ENCODE measurements at regions not wholly inside any gene's neighbourhood (a gene's known extent, or its start where the extent isn't known, plus 50 kb on each side); places are given as distances from the start of the nearest gene placed in this dataset.

- no peak for TF ChIP-seq CTCF (IDR thresholded peaks at IDR 0.05; ENCODE audit: insufficient read depth, low read depth, low read length, missing control alignments)
- DNase-seq (ENCODE audit: low read depth), result no peak
Measured at GRCh38 chr2:234828382-234829073, 123.3 kb upstream of the SH3BP4 start.

GRCh38 chr2:234827096-234827860 lies 124.5 kb upstream of the SH3BP4 start:
- TF ChIP-seq CTCF (IDR thresholded peaks at IDR 0.05; ENCODE audit: insufficient read depth, low read depth, low read length, missing control alignments), result no peak

More at GRCh38 chr2:234828382-234829073, 123.3 kb upstream of the SH3BP4 start:
- H3K4me3 ChIP-seq (ENCODE audit: low read depth, low read length), result no peak overlapping the region

GRCh38 chr2:234826681-234827080 lies 125.1 kb upstream of the SH3BP4 start:
- TF ChIP-seq CTCF (IDR thresholded peaks at IDR 0.05; ENCODE audit: insufficient read depth, low read depth, low read length, missing control alignments), result no peak
- H3K4me3 ChIP-seq (ENCODE audit: low read depth, low read length), result no peak overlapping the region
- DNase-seq (ENCODE audit: low read depth), result no peak

More at GRCh38 chr2:234827096-234827860, 124.5 kb upstream of the SH3BP4 start:
- no peak for DNase-seq (ENCODE audit: low read depth)
- H3K4me3 ChIP-seq (ENCODE audit: low read depth, low read length), result no peak overlapping the region

- no peak for DNase-seq (ENCODE audit: low read depth)
- TF ChIP-seq CTCF (IDR thresholded peaks at IDR 0.05; ENCODE audit: insufficient read depth, low read depth, low read length, missing control alignments), result no peak
- H3K4me3 ChIP-seq (ENCODE audit: low read depth, low read length), result no peak overlapping the region
Measured at GRCh38 chr2:234825616-234826015, 126.2 kb upstream of the SH3BP4 start.

- no peak overlapping the region for H3K4me3 ChIP-seq (ENCODE audit: low read depth, low read length)
- DNase-seq (ENCODE audit: low read depth), result no peak
- no peak for TF ChIP-seq CTCF (IDR thresholded peaks at IDR 0.05; ENCODE audit: insufficient read depth, low read depth, low read length, missing control alignments)
Measured at GRCh38 chr2:234823877-234824376, 127.9 kb upstream of the SH3BP4 start.

GRCh38 chr2:234823196-234823876 lies 128.5 kb upstream of the SH3BP4 start:
- no peak for TF ChIP-seq CTCF (IDR thresholded peaks at IDR 0.05; ENCODE audit: insufficient read depth, low read depth, low read length, missing control alignments)
- no peak for DNase-seq (ENCODE audit: low read depth)
- no peak overlapping the region for H3K4me3 ChIP-seq (ENCODE audit: low read depth, low read length)
